ENCODE measurements at regions not wholly inside any gene's neighbourhood (a gene's known extent, or its start where the extent isn't known, plus 50 kb on each side); places are given as distances from the start of the nearest gene placed in this dataset.

GRCh38 chr6:878179-878578 is 185.2 kb upstream of the EXOC2 start:
- no peaks in the 10 kb centered on the region for H3K9me3 Mint-ChIP-seq (ENCODE audit: unreplicated experiment)
- Histone ChIP-seq H3K36me3 (ENCODE audit: control insufficient read depth, insufficient read depth, low read length) (no peaks in the 10 kb centered on the region), H3K4me1 (no peaks in the 10 kb centered on the region), H3K9me3 (no peaks in the 10 kb centered on the region), H3K4me3 (ENCODE audit: low read depth, low read length) (no peak overlapping the region), H3K27me3 (replicated peaks; ENCODE audit: control insufficient read depth, insufficient read depth, low read length) (no peaks in the 10 kb centered on the region)
- intact Hi-C loops (cut with micrococcal nuclease; ENCODE audit: unreplicated experiment): no loop called here
- H3K36me3 Mint-ChIP-seq (ENCODE audit: insufficient read depth, unreplicated experiment): no peaks in the 10 kb centered on the region
- TF ChIP-seq CTCF (IDR thresholded peaks at IDR 0.05; ENCODE audit: insufficient read depth in 1 of 2, low read depth in 1 of 2, low read length in 1 of 2, severe bottlenecking in 1 of 2, unreplicated experiment in 1 of 2): no peak
- ChIA-PET CTCF (no interaction called here), POLR2A (no interaction called here)
- BruUV-seq (replicated peaks): no TSS peak
- H3K4me1 Mint-ChIP-seq (ENCODE audit: low read depth, unreplicated experiment): no peaks in the 10 kb centered on the region
- no peak overlapping the region for H3K27ac Mint-ChIP-seq (ENCODE audit: unreplicated experiment)
- no peak for DNase-seq
- peaks cover under 1% of the 10 kb centered on the region for H3K27me3 Mint-ChIP-seq (ENCODE audit: insufficient read depth, unreplicated experiment)
- H3K4me3 Mint-ChIP-seq (ENCODE audit: unreplicated experiment): no peak overlapping the region

- BruUV-seq (replicated peaks): no TSS peak
- no peaks in the 10 kb centered on the region for H3K36me3 ChIP-seq (ENCODE audit: control insufficient read depth, insufficient read depth, low read length)
- intact Hi-C loops (cut with micrococcal nuclease; ENCODE audit: unreplicated experiment): no loop called here
- H3K4me3 Mint-ChIP-seq (ENCODE audit: unreplicated experiment): no peak overlapping the region
- no peak overlapping the region for H3K4me3 ChIP-seq (ENCODE audit: low read depth, low read length)
- ChIA-PET POLR2A (no interaction called here), CTCF (no interaction called here)
- no peaks in the 10 kb centered on the region for H3K9me3 ChIP-seq
- H3K27me3 ChIP-seq (replicated peaks; ENCODE audit: control insufficient read depth, insufficient read depth, low read length): no peaks in the 10 kb centered on the region
- no peak overlapping the region for H3K27ac Mint-ChIP-seq (ENCODE audit: unreplicated experiment)
- TF ChIP-seq CTCF (IDR thresholded peaks at IDR 0.05; ENCODE audit: insufficient read depth in 1 of 2, low read depth in 1 of 2, low read length in 1 of 2, severe bottlenecking in 1 of 2, unreplicated experiment in 1 of 2): no peak
- no peaks in the 10 kb centered on the region for H3K4me1 ChIP-seq
- H3K4me1 Mint-ChIP-seq (ENCODE audit: low read depth, unreplicated experiment): no peaks in the 10 kb centered on the region
- H3K9me3 Mint-ChIP-seq (ENCODE audit: unreplicated experiment): no peaks in the 10 kb centered on the region
- peaks cover 7% of the 10 kb centered on the region for H3K27me3 Mint-ChIP-seq (ENCODE audit: insufficient read depth, unreplicated experiment)
- no peaks in the 10 kb centered on the region for H3K36me3 Mint-ChIP-seq (ENCODE audit: insufficient read depth, unreplicated experiment)
- DNase-seq: no peak
Observed at GRCh38 chr6:875012-875411, 182.1 kb upstream of the EXOC2 start.

- BruUV-seq (replicated peaks): no TSS peak
- no peak for DNase-seq
- Histone ChIP-seq H3K27me3 (replicated peaks; ENCODE audit: control insufficient read depth, insufficient read depth, low read length) (no peaks in the 10 kb centered on the region), H3K4me1 (no peaks in the 10 kb centered on the region), H3K4me3 (ENCODE audit: low read depth, low read length) (no peak overlapping the region), H3K36me3 (ENCODE audit: control insufficient read depth, insufficient read depth, low read length) (no peaks in the 10 kb centered on the region), H3K9me3 (no peaks in the 10 kb centered on the region)
- no peaks in the 10 kb centered on the region for H3K4me1 Mint-ChIP-seq (ENCODE audit: low read depth, unreplicated experiment)
- no peak for TF ChIP-seq CTCF (IDR thresholded peaks at IDR 0.05; ENCODE audit: insufficient read depth in 1 of 2, low read depth in 1 of 2, low read length in 1 of 2, severe bottlenecking in 1 of 2, unreplicated experiment in 1 of 2)
- intact Hi-C loops (cut with micrococcal nuclease; ENCODE audit: unreplicated experiment): no loop called here
- H3K27me3 Mint-ChIP-seq (ENCODE audit: insufficient read depth, unreplicated experiment): peaks cover 7% of the 10 kb centered on the region
- H3K27ac Mint-ChIP-seq (ENCODE audit: unreplicated experiment): no peak overlapping the region
- CTCF ChIA-PET: no interaction called here
- H3K9me3 Mint-ChIP-seq (ENCODE audit: unreplicated experiment): no peaks in the 10 kb centered on the region
- no peaks in the 10 kb centered on the region for H3K36me3 Mint-ChIP-seq (ENCODE audit: insufficient read depth, unreplicated experiment)
- POLR2A ChIA-PET: no interaction called here
- H3K4me3 Mint-ChIP-seq (ENCODE audit: unreplicated experiment): no peak overlapping the region
Observed at GRCh38 chr6:872570-873125, 179.7 kb upstream of the EXOC2 start.
